DND-41 (cell line): ENCODE measurements at regions not wholly inside any gene's neighbourhood (a gene's known extent, or its start where the extent isn't known, plus 50 kb on each side); places are given as distances from the start of the nearest gene placed in this dataset.

Experiments used
- CTCF ChIP-seq: IDR thresholded peaks from 2 replicates; pipeline ENCODE4 v1.5.1; 2012; ENCODE audit warnings: borderline replicate concordance, low read length, moderate library complexity, mild to moderate bottlenecking; ENCODE audit not compliant: poor library complexity, severe bottlenecking; ENCODE audit errors: extremely low read depth
- EZH2 ChIP-seq: IDR thresholded peaks from 3 replicates; pipeline ENCODE4 v1.6.1; 2012; ENCODE audit warnings: borderline replicate concordance, low read depth, mild to moderate bottlenecking, moderate library complexity, low read length, inconsistent platforms; ENCODE audit not compliant: severe bottlenecking

GRCh38 chr3:132247211-132247610 is 70.0 kb upstream of the ACP3 start:
- TF ChIP-seq CTCF (no peak), EZH2 (no peak)
